SK-N-SH treated with all-trans-retinoic acid at 6 μM for 48 hours (cell line): ENCODE measurements at regions not wholly inside any gene's neighbourhood (a gene's known extent, or its start where the extent isn't known, plus 50 kb on each side); places are given as distances from the start of the nearest gene placed in this dataset.

Source experiments
- ATAC-seq: fragments of 200-7000 bp; cut with Tn5 transposase; 3 replicates; pipeline ENCODE4 v1.9.1; 2020; ENCODE audit warnings: mild to moderate bottlenecking, moderate library complexity
- ARNTL ChIP-seq: fragments of 450-650 bp; formaldehyde crosslinking; IDR thresholded peaks from 2 replicates; pipeline ENCODE4 v1.5.0; 2020; ENCODE audit warnings: low read depth, mild to moderate bottlenecking, moderate library complexity, borderline replicate concordance
- BACH2 ChIP-seq: fragments of 250-450 bp; sonication (Bioruptor Pico); IDR thresholded peaks from 2 replicates; pipeline ENCODE4 v1.9.0; 2021; ENCODE audit warnings: mild to moderate bottlenecking, borderline replicate concordance
- CSDC2 ChIP-seq: fragments of 250-450 bp; sonication (Bioruptor Pico); IDR thresholded peaks from 2 replicates; pipeline ENCODE4 v1.5.0; 2020; ENCODE audit warnings: mild to moderate bottlenecking, moderate library complexity
- CSRNP3 ChIP-seq: fragments of 250-450 bp; sonication (Bioruptor Pico); IDR thresholded peaks from 2 replicates; pipeline ENCODE4 v1.5.1; 2021; ENCODE audit warnings: mild to moderate bottlenecking, moderate library complexity
- ESRRG ChIP-seq: fragments of 250-450 bp; sonication (Bioruptor Pico); IDR thresholded peaks from 2 replicates; pipeline ENCODE4 v1.6.1; 2021; ENCODE audit warnings: mild to moderate bottlenecking
- GLIS3 ChIP-seq: fragments of 250-450 bp; sonication (Bioruptor Pico); IDR thresholded peaks from 2 replicates; pipeline ENCODE4 v1.5.0; 2020; ENCODE audit warnings: mild to moderate bottlenecking, moderate library complexity
- ISL1 ChIP-seq: fragments of 250-450 bp; sonication (Bioruptor Pico); IDR thresholded peaks from 2 replicates; pipeline ENCODE4 v2.1.2; 2022; ENCODE audit warnings: mild to moderate bottlenecking, moderate library complexity
- OSR1 ChIP-seq: fragments of 250-450 bp; sonication (Bioruptor Pico); IDR thresholded peaks from 2 replicates; pipeline ENCODE4 v1.8.0; 2022; ENCODE audit warnings: moderate library complexity, mild to moderate bottlenecking, inconsistent platforms
- PATZ1 ChIP-seq: fragments of 250-450 bp; sonication (Bioruptor Pico); IDR thresholded peaks from 2 replicates; pipeline ENCODE4 v1.8.0; 2020; ENCODE audit warnings: mild to moderate bottlenecking, moderate library complexity, borderline replicate concordance
- PPARA ChIP-seq: fragments of 250-450 bp; sonication (Bioruptor Pico); IDR thresholded peaks from 2 replicates; pipeline ENCODE4 v1.5.0; 2020; ENCODE audit warnings: mild to moderate bottlenecking, borderline replicate concordance
- SNAI2 ChIP-seq: fragments of 250-450 bp; sonication (Bioruptor Pico); IDR thresholded peaks from 2 replicates; pipeline ENCODE4 v1.5.0; 2020; ENCODE audit warnings: mild to moderate bottlenecking, moderate library complexity
- TCF4 ChIP-seq: fragments of 250-450 bp; sonication (Bioruptor Pico); IDR thresholded peaks from 2 replicates; pipeline ENCODE4 v1.8.0; 2021; ENCODE audit warnings: mild to moderate bottlenecking, moderate library complexity, borderline replicate concordance
- ZFP3 ChIP-seq: fragments of 250-450 bp; sonication (Bioruptor Pico); IDR thresholded peaks from 2 replicates; pipeline ENCODE4 v1.5.0; 2020; ENCODE audit warnings: mild to moderate bottlenecking, moderate library complexity
- ZFP30 ChIP-seq: fragments of 450-650 bp; formaldehyde crosslinking; IDR thresholded peaks from 2 replicates; pipeline ENCODE4 v1.5.0; 2022; ENCODE audit warnings: mild to moderate bottlenecking, moderate library complexity
- ZNF565 ChIP-seq: fragments of 450-650 bp; formaldehyde crosslinking; conservative IDR thresholded peaks from 2 replicates; pipeline ENCODE4 v1.5.0; 2020; ENCODE audit warnings: low read depth, mild to moderate bottlenecking, moderate library complexity
- ZNF70 ChIP-seq: fragments of 450-650 bp; formaldehyde crosslinking; IDR thresholded peaks from 2 replicates; pipeline ENCODE4 v1.5.0; 2020; ENCODE audit warnings: mild to moderate bottlenecking, moderate library complexity
- TF ChIP-seq, protein P1 (sequence below): fragments of 250-450 bp; sonication (Bioruptor Pico); IDR thresholded peaks from 2 replicates; pipeline ENCODE4 v1.5.0; 2020; ENCODE audit warnings: mild to moderate bottlenecking, moderate library complexity
- TF ChIP-seq, protein P2 (sequence below): fragments of 250-450 bp; sonication (Bioruptor Pico); IDR thresholded peaks from 2 replicates; pipeline ENCODE4 v1.8.0; 2021; ENCODE audit warnings: low read depth, mild to moderate bottlenecking, moderate library complexity, borderline replicate concordance

- TF ChIP-seq PATZ1: no peak
- no peak for TF ChIP-seq CSRNP3
- no peak for TF ChIP-seq SNAI2 (CRISPR knock-in tag)
- TF ChIP-seq ESRRG (CRISPR knock-in tag): no peak
- no peak for TF ChIP-seq BACH2 (CRISPR knock-in tag)
Observed at GRCh38 chrX:118255921-118256320, 90.0 kb upstream of the WDR44 start (continued).

- TF ChIP-seq, protein P1, sequence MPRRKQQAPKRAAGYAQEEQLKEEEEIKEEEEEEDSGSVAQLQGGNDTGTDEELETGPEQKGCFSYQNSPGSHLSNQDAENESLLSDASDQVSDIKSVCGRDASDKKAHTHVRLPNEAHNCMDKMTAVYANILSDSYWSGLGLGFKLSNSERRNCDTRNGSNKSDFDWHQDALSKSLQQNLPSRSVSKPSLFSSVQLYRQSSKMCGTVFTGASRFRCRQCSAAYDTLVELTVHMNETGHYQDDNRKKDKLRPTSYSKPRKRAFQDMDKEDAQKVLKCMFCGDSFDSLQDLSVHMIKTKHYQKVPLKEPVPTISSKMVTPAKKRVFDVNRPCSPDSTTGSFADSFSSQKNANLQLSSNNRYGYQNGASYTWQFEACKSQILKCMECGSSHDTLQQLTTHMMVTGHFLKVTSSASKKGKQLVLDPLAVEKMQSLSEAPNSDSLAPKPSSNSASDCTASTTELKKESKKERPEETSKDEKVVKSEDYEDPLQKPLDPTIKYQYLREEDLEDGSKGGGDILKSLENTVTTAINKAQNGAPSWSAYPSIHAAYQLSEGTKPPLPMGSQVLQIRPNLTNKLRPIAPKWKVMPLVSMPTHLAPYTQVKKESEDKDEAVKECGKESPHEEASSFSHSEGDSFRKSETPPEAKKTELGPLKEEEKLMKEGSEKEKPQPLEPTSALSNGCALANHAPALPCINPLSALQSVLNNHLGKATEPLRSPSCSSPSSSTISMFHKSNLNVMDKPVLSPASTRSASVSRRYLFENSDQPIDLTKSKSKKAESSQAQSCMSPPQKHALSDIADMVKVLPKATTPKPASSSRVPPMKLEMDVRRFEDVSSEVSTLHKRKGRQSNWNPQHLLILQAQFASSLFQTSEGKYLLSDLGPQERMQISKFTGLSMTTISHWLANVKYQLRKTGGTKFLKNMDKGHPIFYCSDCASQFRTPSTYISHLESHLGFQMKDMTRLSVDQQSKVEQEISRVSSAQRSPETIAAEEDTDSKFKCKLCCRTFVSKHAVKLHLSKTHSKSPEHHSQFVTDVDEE (CRISPR knock-in tag): no peak
- TF ChIP-seq CSDC2 (CRISPR knock-in tag) (no peak), PPARA (CRISPR knock-in tag) (no peak), ISL1 (CRISPR knock-in tag) (no peak)
- ATAC-seq: no peak
Observed at GRCh38 chrX:118257781-118258180, 88.1 kb upstream of the WDR44 start.

GRCh38 chrX:118259213-118259612 is 86.7 kb upstream of the WDR44 start:
- TF ChIP-seq BACH2 (CRISPR knock-in tag): no peak
- no peak for TF ChIP-seq ZNF70 (CRISPR knock-in tag)
- no peak for TF ChIP-seq ARNTL (CRISPR knock-in tag)
- ATAC-seq: no peak

GRCh38 chrX:118261151-118261550 is 84.8 kb upstream of the WDR44 start:
- ATAC-seq: no peak
- TF ChIP-seq ZFP3 (CRISPR knock-in tag) (no peak), ESRRG (CRISPR knock-in tag) (no peak), OSR1 (CRISPR knock-in tag) (no peak), ZNF70 (CRISPR knock-in tag) (no peak), GLIS3 (CRISPR knock-in tag) (no peak), ZFP30 (CRISPR knock-in tag) (no peak), SNAI2 (CRISPR knock-in tag) (no peak)
- TF ChIP-seq, protein P2, sequence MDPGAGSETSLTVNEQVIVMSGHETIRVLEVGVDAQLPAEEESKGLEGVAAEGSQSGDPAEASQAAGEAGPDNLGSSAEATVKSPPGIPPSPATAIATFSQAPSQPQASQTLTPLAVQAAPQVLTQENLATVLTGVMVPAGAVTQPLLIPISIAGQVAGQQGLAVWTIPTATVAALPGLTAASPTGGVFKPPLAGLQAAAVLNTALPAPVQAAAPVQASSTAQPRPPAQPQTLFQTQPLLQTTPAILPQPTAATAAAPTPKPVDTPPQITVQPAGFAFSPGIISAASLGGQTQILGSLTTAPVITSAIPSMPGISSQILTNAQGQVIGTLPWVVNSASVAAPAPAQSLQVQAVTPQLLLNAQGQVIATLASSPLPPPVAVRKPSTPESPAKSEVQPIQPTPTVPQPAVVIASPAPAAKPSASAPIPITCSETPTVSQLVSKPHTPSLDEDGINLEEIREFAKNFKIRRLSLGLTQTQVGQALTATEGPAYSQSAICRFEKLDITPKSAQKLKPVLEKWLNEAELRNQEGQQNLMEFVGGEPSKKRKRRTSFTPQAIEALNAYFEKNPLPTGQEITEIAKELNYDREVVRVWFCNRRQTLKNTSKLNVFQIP (CRISPR knock-in tag): no peak
- TF ChIP-seq, protein P1 (CRISPR knock-in tag): no peak

DNA sequence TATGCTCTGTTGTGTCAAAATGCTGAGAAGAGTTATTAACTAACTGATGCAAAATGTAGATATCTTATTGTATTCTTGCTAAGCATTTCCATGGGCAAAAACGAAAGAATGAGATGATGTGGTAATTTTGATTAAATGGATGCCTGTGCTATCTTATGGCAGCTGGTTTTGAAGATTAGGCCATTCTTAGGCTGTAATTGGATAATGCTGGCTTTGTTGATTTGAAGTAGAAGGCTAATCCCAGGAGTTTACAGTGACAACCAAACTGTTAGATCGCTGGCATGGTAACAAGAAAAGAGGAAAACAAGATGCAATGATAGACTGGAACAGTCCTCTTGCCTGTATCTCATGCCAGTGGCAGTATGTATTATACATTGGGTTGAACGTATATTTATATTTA is 74.1 kb upstream of the WDR44 start:
- TF ChIP-seq, protein P1 (CRISPR knock-in tag): 0 out of 2 replicates have a peak, but pooled peaks have one; percentile 52
- TF ChIP-seq TCF4 (CRISPR knock-in tag): peak; percentile 77
- no peak for TF ChIP-seq ZFP30 (CRISPR knock-in tag)
- no peak for TF ChIP-seq GLIS3 (CRISPR knock-in tag)
- no peak for TF ChIP-seq ZFP3 (CRISPR knock-in tag)
- TF ChIP-seq ZNF565 (CRISPR knock-in tag): no peak
- no peak for TF ChIP-seq OSR1 (CRISPR knock-in tag)
- peak; percentile 52 for TF ChIP-seq ISL1 (CRISPR knock-in tag)
- peak; percentile 89 for ATAC-seq
